Spleen (tissue), 7 donors: ENCODE measurements at regions not wholly inside any gene's neighbourhood (a gene's known extent, or its start where the extent isn't known, plus 50 kb on each side); places are given as distances from the start of the nearest gene placed in this dataset.
"Not testable (repeated sequence)": the region's sequence is repeated elsewhere in the genome, so short reads cannot be mapped to it uniquely, and the experiment has no call there.

Experiments
- CTCF ChIP-seq, 11 experiments: fragments of 200-600 bp in 7 of 11; fragments of 450-650 bp in 4 of 11; sonication (generic) in 4 of 11; IDR thresholded peaks in 8 of 11; conservative IDR thresholded peaks in 3 of 11; 1 replicate in 7 of 11; 2 replicates in 4 of 11; pipeline versions ENCODE4 v1.4.0 to v1.8.0; 2016 to 2021; ENCODE audit warnings: antibody characterized with exemption in 11 of 11, inconsistent platforms in 4 of 11, mild to moderate bottlenecking in 1 of 11
- POLR2A ChIP-seq, 3 donors: fragments of 450-650 bp; IDR thresholded peaks; one replicate each; pipeline ENCODE4 v1.5.1; 2017; ENCODE audit warnings: antibody characterized with exemption in 3 of 3, mild to moderate bottlenecking in 1 of 3
- POLR2AphosphoS5 ChIP-seq, 3 donors: sonication (generic); formaldehyde crosslinking; IDR thresholded peaks; one replicate each; pipeline ENCODE4 v1.5.1; 2017; ENCODE audit warnings: antibody characterized with exemption in 3 of 3
- donor health status: DM: no; HTN: no; CAD: no; lungs with moderate emphysema.
- donor health status: DM: no; HTN: no; CAD: no.
- donor health status: DM: no; HTN: no; CAD: no.

DNA sequence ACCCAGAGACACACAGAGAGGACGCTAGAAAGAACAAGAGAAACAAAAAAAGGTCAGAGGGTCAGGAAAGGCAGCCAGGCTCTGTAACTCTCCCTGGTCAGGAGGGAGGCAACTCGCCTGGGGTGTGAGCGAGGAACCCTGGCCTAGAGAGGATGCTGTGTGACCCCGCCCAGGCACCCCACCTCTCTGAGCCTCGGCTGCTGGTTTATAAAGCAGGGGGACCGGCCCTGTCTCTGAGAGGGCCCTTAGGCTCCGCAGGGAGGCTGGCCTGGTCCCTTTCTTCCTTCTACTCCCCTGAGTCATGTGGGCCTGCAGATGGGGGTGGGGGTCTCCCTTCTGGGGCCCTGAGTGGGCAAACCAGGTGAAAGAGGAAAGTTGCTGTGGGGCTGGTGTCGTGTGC is 81.3 kb upstream of the GOLGA6L4 start:
- not testable (repeated sequence) for TF ChIP-seq POLR2AphosphoS5 (IDR thresholded peaks at IDR 0.05); CTCF (IDR thresholded peaks at IDR 0.05 in 8 of 11, conservative IDR thresholded peaks at IDR 0.05 in 3 of 11); POLR2A (IDR thresholded peaks at IDR 0.05)
